Naive thymus-derived CD4-positive, alpha-beta T cell (primary cell): ENCODE measurements at regions not wholly inside any gene's neighbourhood (a gene's known extent, or its start where the extent isn't known, plus 50 kb on each side); places are given as distances from the start of the nearest gene placed in this dataset.

Source experiments
- ATAC-seq: fragments of 150-1000 bp; cut with Tn5 transposase; 2 replicates; pipeline ENCODE4 v1.10.0; 2021; ENCODE audit warnings: mild to moderate bottlenecking, moderate library complexity
- CTCF ChIA-PET: fragments of 350-600 bp; sonication (Branson Sonifier 250); formaldehyde crosslinking; loops from one replicate; lab custom pipeline; 2021; ENCODE audit warnings: antibody characterized with exemption; lab: Charles Lee
- POLR2A ChIA-PET: fragments of 350-600 bp; sonication (Branson Sonifier 250); formaldehyde crosslinking; loops from one replicate; lab custom pipeline; 2021; ENCODE audit warnings: antibody characterized with exemption, inconsistent platforms; lab: Charles Lee
- DNase-seq, 9 donors: peaks; one replicate each; pipeline versions ENCODE4 v3.0.0 to v3.0.0-alpha.2; 2020 to 2022; ENCODE audit warnings: mixed read lengths in 1 of 9
- H3K27ac ChIP-seq: one replicate; pipeline ENCODE4 v1.7.0; 2013; ENCODE audit warnings: mild to moderate bottlenecking, low read depth, low read length, moderate library complexity
- H3K27me3 ChIP-seq, 2 donors: one replicate each; pipeline ENCODE4 v1.7.0; 2013; ENCODE audit warnings: low read length in 2 of 2, mild to moderate bottlenecking in 2 of 2, moderate library complexity in 2 of 2; ENCODE audit not compliant: control insufficient read depth in 2 of 2, insufficient read depth in 2 of 2
- H3K36me3 ChIP-seq, 3 experiments: 1 replicate in 2 of 3; 2 replicates in 1 of 3; pipeline ENCODE4 v1.7.0; 2013; ENCODE audit warnings: low read length in 3 of 3, mild to moderate bottlenecking in 3 of 3, moderate library complexity in 1 of 3; ENCODE audit not compliant: insufficient read depth in 3 of 3, control insufficient read depth in 2 of 3
- H3K4me1 ChIP-seq, 2 donors: one replicate each; pipeline ENCODE4 v1.7.0; 2013; ENCODE audit warnings: low read length in 2 of 2, mild to moderate bottlenecking in 2 of 2, moderate library complexity in 1 of 2; ENCODE audit not compliant: control insufficient read depth in 2 of 2, insufficient read depth in 2 of 2
- H3K4me3 ChIP-seq: 2 replicates; pipeline ENCODE4 v1.7.0; 2013; ENCODE audit warnings: mild to moderate bottlenecking, low read length
- H3K9me3 ChIP-seq, 3 experiments: 1 replicate in 2 of 3; 2 replicates in 1 of 3; pipeline ENCODE4 v1.7.0; 2013; ENCODE audit warnings: low read length in 3 of 3; ENCODE audit not compliant: control insufficient read depth in 2 of 3
- H3K27ac Mint-ChIP-seq, 9 donors: one replicate each; pipeline ENCODE4 v1.8.0; 2020 to 2022; ENCODE audit warnings: mixed read lengths in 9 of 9, mild to moderate bottlenecking in 8 of 9, moderate library complexity in 5 of 9, inconsistent platforms in 2 of 9
- H3K27me3 Mint-ChIP-seq, 5 donors: one replicate each; pipeline ENCODE4 v1.8.0; 2021 to 2022; ENCODE audit warnings: mixed read lengths in 5 of 5, mild to moderate bottlenecking in 1 of 5
- H3K36me3 Mint-ChIP-seq, 5 donors: one replicate each; pipeline ENCODE4 v1.8.0; 2020 to 2022; ENCODE audit warnings: mixed read lengths in 5 of 5, mild to moderate bottlenecking in 3 of 5, inconsistent platforms in 1 of 5
- H3K4me1 Mint-ChIP-seq, 7 donors: one replicate each; pipeline ENCODE4 v1.8.0; 2020 to 2022; ENCODE audit warnings: mixed read lengths in 7 of 7, mild to moderate bottlenecking in 3 of 7, inconsistent platforms in 1 of 7
- H3K4me3 Mint-ChIP-seq, 10 donors: one replicate each; pipeline ENCODE4 v1.8.0; 2020 to 2022; ENCODE audit warnings: mild to moderate bottlenecking in 10 of 10, mixed read lengths in 10 of 10, moderate library complexity in 6 of 10, inconsistent platforms in 2 of 10
- H3K9me3 Mint-ChIP-seq, 11 donors: one replicate each; pipeline ENCODE4 v1.8.0; 2020 to 2022; ENCODE audit warnings: mixed read lengths in 11 of 11, mild to moderate bottlenecking in 4 of 11, inconsistent platforms in 1 of 11, moderate library complexity in 1 of 11
- intact Hi-C, 2 donors: fragments of 100-400 bp; cut with micrococcal nuclease; formaldehyde crosslinking; loops; one replicate each; pipeline ENCODE4 v1.15.1; 2023

- intact Hi-C loops, result no loop called here
- Histone ChIP-seq H3K4me3 (no peak overlapping the region), H3K4me1 (no peaks in the 10 kb centered on the region), H3K9me3 (no peaks in the 10 kb centered on the region), H3K27me3 (no peaks in the 10 kb centered on the region), H3K27ac (no peak overlapping the region), H3K36me3 (no peaks in the 10 kb centered on the region)
- POLR2A ChIA-PET, result no interaction called here
- H3K27me3 Mint-ChIP-seq, result no peaks in the 10 kb centered on the region
- no peak overlapping the region for H3K27ac Mint-ChIP-seq
- DNase-seq, result no peak
- no peaks in the 10 kb centered on the region for H3K4me1 Mint-ChIP-seq
- no peak for ATAC-seq
- CTCF ChIA-PET, result no interaction called here
- no peaks in the 10 kb centered on the region for H3K36me3 Mint-ChIP-seq
- peaks cover 2 to 41% (median 12%) of the 10 kb centered on the region in 11 donors for H3K9me3 Mint-ChIP-seq
- H3K4me3 Mint-ChIP-seq, result no peak overlapping the region
Observed at GRCh38 chr3:80142714-80143113, 374.9 kb upstream of the ROBO1 start.

DNA sequence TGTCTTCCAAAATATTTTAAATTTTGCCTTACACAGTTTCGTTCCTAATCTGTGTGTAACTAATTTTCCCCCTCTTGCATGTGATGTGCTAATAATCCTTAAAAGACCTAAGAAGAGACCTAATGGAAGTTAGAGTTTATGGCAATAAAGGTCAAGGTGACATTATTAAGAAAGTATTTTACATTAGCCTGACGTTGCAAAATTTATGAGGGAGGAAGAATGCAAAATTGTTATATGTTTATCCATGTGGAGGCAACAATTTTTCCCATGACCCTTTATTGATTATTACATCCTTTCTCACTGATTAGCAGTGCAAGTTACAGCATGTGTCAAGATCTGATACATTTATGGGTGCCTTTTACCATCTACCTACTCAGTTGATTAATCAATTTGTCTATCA is 373.8 kb upstream of the ROBO1 start:
- H3K36me3 ChIP-seq, result no peaks in the 10 kb centered on the region
- CTCF ChIA-PET, result no interaction called here

GRCh38 chr3:80116281-80116680 is 348.5 kb upstream of the ROBO1 start:
- Mint-ChIP-seq H3K27me3 (no peaks in the 10 kb centered on the region), H3K4me3 (no peak overlapping the region)
- no peaks in the 10 kb centered on the region for H3K4me1 ChIP-seq

More for the DNA sequence above, 373.8 kb upstream of the ROBO1 start:
- H3K9me3 ChIP-seq, result no peaks in the 10 kb centered on the region
- H3K4me3 Mint-ChIP-seq, result no peak overlapping the region
- H3K27me3 ChIP-seq, result no peaks in the 10 kb centered on the region
- DNase-seq (no peak), ATAC-seq (no peak)
- no peak overlapping the region for H3K27ac Mint-ChIP-seq
- H3K4me3 ChIP-seq, result no peak overlapping the region
- peaks cover 2 to 40% (median 17%) of the 10 kb centered on the region in 11 donors for H3K9me3 Mint-ChIP-seq
- POLR2A ChIA-PET, result no interaction called here
- no peak overlapping the region for H3K27ac ChIP-seq
- no peaks in the 10 kb centered on the region for H3K36me3 Mint-ChIP-seq
- H3K4me1 ChIP-seq, result no peaks in the 10 kb centered on the region
- no peaks in the 10 kb centered on the region for H3K4me1 Mint-ChIP-seq
- intact Hi-C loops, result no loop called here
- no peaks in the 10 kb centered on the region for H3K27me3 Mint-ChIP-seq

DNA sequence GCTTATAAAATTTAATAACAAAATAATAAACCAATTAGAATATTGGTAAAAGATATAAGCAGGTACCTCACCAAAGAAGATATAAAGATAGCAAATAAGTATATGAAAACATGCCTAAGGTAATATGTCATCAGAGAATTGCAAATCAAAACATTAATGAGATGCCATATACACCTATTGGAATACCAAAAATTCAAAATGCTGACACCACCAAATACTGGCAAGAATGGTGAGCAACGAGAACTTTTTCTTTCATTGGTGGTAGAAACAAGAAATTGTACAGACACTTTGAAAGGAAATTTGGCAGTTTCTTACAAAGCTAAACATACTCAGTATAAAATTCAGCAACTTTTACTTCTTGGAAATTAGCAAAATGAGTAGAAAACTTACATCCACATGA is 346.9 kb upstream of the ROBO1 start:
- no peaks in the 10 kb centered on the region for H3K36me3 ChIP-seq
- no peak overlapping the region for H3K27ac Mint-ChIP-seq
- H3K4me3 ChIP-seq, result no peak overlapping the region
- no peaks in the 10 kb centered on the region for H3K4me1 Mint-ChIP-seq
- H3K9me3 ChIP-seq, result no peaks in the 10 kb centered on the region
- H3K36me3 Mint-ChIP-seq, result no peaks in the 10 kb centered on the region
- no peaks in the 10 kb centered on the region for H3K27me3 ChIP-seq
- H3K9me3 Mint-ChIP-seq, result peaks cover 0 to 20% (median 4%) of the 10 kb centered on the region in 11 donors
- intact Hi-C loops, result no loop called here
- no peak overlapping the region for H3K27ac ChIP-seq
- no peaks in the 10 kb centered on the region for H3K27me3 Mint-ChIP-seq
- DNase-seq (no peak), ATAC-seq (no peak)
- POLR2A ChIA-PET, result no interaction called here
- no peaks in the 10 kb centered on the region for H3K4me1 ChIP-seq
- no peak overlapping the region for H3K4me3 Mint-ChIP-seq
- CTCF ChIA-PET, result no interaction called here

More at GRCh38 chr3:80116281-80116680, 348.5 kb upstream of the ROBO1 start:
- no peaks in the 10 kb centered on the region for H3K36me3 ChIP-seq
- ATAC-seq, result no peak
- CTCF ChIA-PET, result no interaction called here
- Mint-ChIP-seq H3K9me3 (peaks cover 0 to 27% (median 5%) of the 10 kb centered on the region in 11 donors), H3K4me1 (no peaks in the 10 kb centered on the region), H3K27ac (no peak overlapping the region), H3K36me3 (no peaks in the 10 kb centered on the region)
- intact Hi-C loops, result no loop called here
- POLR2A ChIA-PET, result no interaction called here
- H3K27ac ChIP-seq, result no peak overlapping the region
- no peak for DNase-seq
- no peak overlapping the region for H3K4me3 ChIP-seq
- no peaks in the 10 kb centered on the region for H3K27me3 ChIP-seq
- H3K9me3 ChIP-seq, result peaks cover 0 to 3% (median 0%) of the 10 kb centered on the region in 3 experiments

DNA sequence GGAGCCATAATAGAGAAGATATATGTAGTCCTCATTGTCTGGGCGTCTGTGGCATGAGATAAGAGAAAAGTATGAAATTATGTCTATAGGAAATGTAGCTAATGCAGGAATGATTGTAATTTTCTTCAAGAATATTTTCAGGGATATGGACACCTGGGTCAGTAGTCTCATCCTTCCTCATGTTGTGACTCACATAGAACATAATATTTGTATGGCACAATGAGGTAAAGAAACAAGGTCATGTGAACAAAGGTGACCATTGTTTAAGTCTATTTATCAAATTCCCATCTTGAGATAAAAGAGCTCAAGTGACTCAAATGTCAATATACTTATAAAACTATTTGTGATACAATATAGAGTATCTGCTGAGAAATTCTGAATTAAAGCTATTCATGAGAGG is 345.5 kb upstream of the ROBO1 start:
- ATAC-seq (no peak), DNase-seq (no peak)
- Histone ChIP-seq H3K4me1 (no peaks in the 10 kb centered on the region), H3K27ac (no peak overlapping the region), H3K9me3 (no peaks in the 10 kb centered on the region), H3K4me3 (no peak overlapping the region), H3K27me3 (no peaks in the 10 kb centered on the region), H3K36me3 (no peaks in the 10 kb centered on the region)
- no peaks in the 10 kb centered on the region for H3K4me1 Mint-ChIP-seq
- no peaks in the 10 kb centered on the region for H3K36me3 Mint-ChIP-seq
- ChIA-PET CTCF (no interaction called here), POLR2A (no interaction called here)
- no peaks in the 10 kb centered on the region for H3K27me3 Mint-ChIP-seq
- no peak overlapping the region for H3K27ac Mint-ChIP-seq
- H3K9me3 Mint-ChIP-seq, result peaks cover 0 to 11% (median 3%) of the 10 kb centered on the region in 11 donors
- intact Hi-C loops, result no loop called here
- H3K4me3 Mint-ChIP-seq, result no peak overlapping the region

- no peak overlapping the region for H3K27ac Mint-ChIP-seq
- Histone ChIP-seq H3K27me3 (no peaks in the 10 kb centered on the region), H3K9me3 (no peaks in the 10 kb centered on the region), H3K36me3 (no peaks in the 10 kb centered on the region), H3K27ac (no peak overlapping the region), H3K4me3 (no peak overlapping the region), H3K4me1 (no peaks in the 10 kb centered on the region)
- peaks cover 0 to 21% (median 2%) of the 10 kb centered on the region in 11 donors for H3K9me3 Mint-ChIP-seq
- H3K27me3 Mint-ChIP-seq, result no peaks in the 10 kb centered on the region
- ATAC-seq, result no peak
- no peak for DNase-seq
- H3K4me1 Mint-ChIP-seq, result no peaks in the 10 kb centered on the region
- no peaks in the 10 kb centered on the region for H3K36me3 Mint-ChIP-seq
- ChIA-PET POLR2A (no interaction called here), CTCF (no interaction called here)
- no peak overlapping the region for H3K4me3 Mint-ChIP-seq
- intact Hi-C loops, result no loop called here
Observed at GRCh38 chr3:80099559-80100066, 331.8 kb upstream of the ROBO1 start.

DNA sequence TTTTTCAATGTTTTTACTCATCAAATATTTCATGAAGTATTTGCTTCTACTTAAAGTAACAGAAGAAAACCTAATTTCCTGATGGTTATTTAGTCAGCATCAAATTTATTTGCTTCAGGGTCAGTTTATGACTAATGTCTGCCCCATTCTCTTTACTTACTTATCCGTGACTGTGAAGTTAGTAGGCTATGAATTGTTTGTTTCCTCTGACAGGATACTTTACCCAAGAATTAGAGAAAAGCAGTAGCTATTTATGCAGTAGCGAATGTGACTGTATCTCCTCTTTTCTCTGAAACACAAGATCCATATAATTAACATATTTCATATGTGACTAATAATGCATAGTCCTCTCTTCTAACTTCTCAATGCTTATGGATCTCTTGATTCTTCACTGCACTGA is 329.9 kb upstream of the ROBO1 start:
- H3K36me3 Mint-ChIP-seq, result no peaks in the 10 kb centered on the region
- no peak overlapping the region for H3K27ac Mint-ChIP-seq
- DNase-seq (no peak), ATAC-seq (no peak)
- Histone ChIP-seq H3K4me3 (no peak overlapping the region), H3K27ac (no peak overlapping the region), H3K36me3 (no peaks in the 10 kb centered on the region), H3K4me1 (no peaks in the 10 kb centered on the region), H3K27me3 (no peaks in the 10 kb centered on the region), H3K9me3 (no peaks in the 10 kb centered on the region)
- H3K4me1 Mint-ChIP-seq, result no peaks in the 10 kb centered on the region
- intact Hi-C loops, result no loop called here
- no peaks in the 10 kb centered on the region for H3K27me3 Mint-ChIP-seq
- POLR2A ChIA-PET, result no interaction called here
- H3K4me3 Mint-ChIP-seq, result no peak overlapping the region
- H3K9me3 Mint-ChIP-seq, result peaks cover 0 to 13% (median 2%) of the 10 kb centered on the region in 11 donors
- CTCF ChIA-PET, result no interaction called here
